ENCODE measurements at regions not wholly inside any gene's neighbourhood (a gene's known extent, or its start where the extent isn't known, plus 50 kb on each side); places are given as distances from the start of the nearest gene placed in this dataset.

GRCh38 chr5:84477485-84477884, 92.8 kb upstream of the EDIL3 start:
- H3K4me3 Mint-ChIP-seq, result no peak overlapping the region
- Histone ChIP-seq H3K4me3 (ENCODE audit: control insufficient read depth in 1 of 2, extremely low read depth in 1 of 2, low read length in 1 of 2) (no peak overlapping the region), H3K36me3 (ENCODE audit: control insufficient read depth in 2 of 2, extremely low read depth in 1 of 2, insufficient read depth in 1 of 2, low read length in 1 of 2) (no peaks in the 10 kb centered on the region), H3K9me3 (no peaks in the 10 kb centered on the region), H3K27ac (ENCODE audit: low read length) (no peak overlapping the region), H3K27me3 (replicated peaks in 1 of 2; ENCODE audit: control insufficient read depth in 2 of 2, extremely low read depth in 1 of 2, insufficient read depth in 2 of 2, low read length in 1 of 2) (no peaks in the 10 kb centered on the region), H3K4me1 (ENCODE audit: control insufficient read depth in 1 of 2, extremely low read depth in 1 of 2, insufficient read depth in 2 of 2, low read length in 2 of 2) (no peaks in the 10 kb centered on the region)
- WGBS (ENCODE audit: insufficient coverage), result no CpG with 5 or more reads among the region's 2 CpGs
- H3K4me1 Mint-ChIP-seq, result no peaks in the 10 kb centered on the region
- H3K36me3 Mint-ChIP-seq, result no peaks in the 10 kb centered on the region
- POLR2A ChIA-PET, result no interaction called here
- DNase-seq, result no peak
- CTCF ChIA-PET, result interaction anchor here in 1 of 2 donors (0.5 kb wide), 1 partner anchor 1017 kb away, joined by 3 read pairs; no protein-coding TSS in a partner anchor
- peaks cover 9 to 18% (median 14%) of the 10 kb centered on the region in 3 donors for H3K9me3 Mint-ChIP-seq
- no peaks in the 10 kb centered on the region for H3K27me3 Mint-ChIP-seq
- ATAC-seq (replicated peaks in 1 of 4), result no peak
- H3K27ac Mint-ChIP-seq, result no peak overlapping the region

GRCh38 chr5:84474126-84474525, 89.4 kb upstream of the EDIL3 start:
- Mint-ChIP-seq H3K4me1 (no peaks in the 10 kb centered on the region), H3K36me3 (no peaks in the 10 kb centered on the region), H3K27me3 (no peaks in the 10 kb centered on the region), H3K4me3 (no peak overlapping the region), H3K27ac (no peak overlapping the region), H3K9me3 (peaks cover 19 to 30% (median 23%) of the 10 kb centered on the region in 3 donors)
- H3K4me3 ChIP-seq (ENCODE audit: control insufficient read depth in 1 of 2, extremely low read depth in 1 of 2, low read length in 1 of 2), result no peak overlapping the region
- no peaks in the 10 kb centered on the region for H3K36me3 ChIP-seq (ENCODE audit: control insufficient read depth in 2 of 2, extremely low read depth in 1 of 2, insufficient read depth in 1 of 2, low read length in 1 of 2)
- DNase-seq, result no peak
- no peaks in the 10 kb centered on the region for H3K4me1 ChIP-seq (ENCODE audit: control insufficient read depth in 1 of 2, extremely low read depth in 1 of 2, insufficient read depth in 2 of 2, low read length in 2 of 2)
- no peaks in the 10 kb centered on the region for H3K9me3 ChIP-seq
- no peak for ATAC-seq (replicated peaks in 1 of 4)
- no peaks in the 10 kb centered on the region for H3K27me3 ChIP-seq (replicated peaks in 1 of 2; ENCODE audit: control insufficient read depth in 2 of 2, extremely low read depth in 1 of 2, insufficient read depth in 2 of 2, low read length in 1 of 2)
- no peak overlapping the region for H3K27ac ChIP-seq (ENCODE audit: low read length)
- CTCF ChIA-PET, result no interaction called here
- no CpG with 5 or more reads among the region's 4 CpGs for WGBS (ENCODE audit: insufficient coverage)
- POLR2A ChIA-PET, result no interaction called here

DNA sequence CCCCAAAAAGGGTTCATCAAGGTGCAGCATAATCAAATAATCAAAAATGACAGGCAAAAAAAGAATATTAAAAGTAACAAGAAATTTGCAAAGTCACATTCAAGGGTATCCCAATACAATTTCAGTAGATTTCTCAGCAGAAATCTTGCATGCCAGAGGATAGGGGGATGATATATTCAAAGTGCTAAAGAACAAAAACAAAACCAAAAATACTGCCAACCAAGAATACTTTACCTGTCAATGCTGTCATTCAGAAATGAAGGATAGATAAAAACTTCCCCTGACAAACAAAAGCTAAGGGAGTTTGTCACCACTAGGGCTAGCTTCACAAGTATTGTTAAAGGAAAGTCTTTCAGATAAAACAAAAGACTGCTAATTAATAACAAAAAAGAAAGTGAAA, 68.7 kb upstream of the EDIL3 start:
- no peaks in the 10 kb centered on the region for H3K36me3 ChIP-seq (ENCODE audit: control insufficient read depth in 2 of 2, extremely low read depth in 1 of 2, insufficient read depth in 1 of 2, low read length in 1 of 2)
- H3K36me3 Mint-ChIP-seq, result no peaks in the 10 kb centered on the region
- H3K9me3 ChIP-seq, result no peaks in the 10 kb centered on the region
- ChIA-PET CTCF (no interaction called here), POLR2A (no interaction called here)
- peaks cover 9 to 17% (median 16%) of the 10 kb centered on the region in 3 donors for H3K9me3 Mint-ChIP-seq
- DNase-seq (no peak), ATAC-seq (replicated peaks in 1 of 4) (no peak)
- no peak overlapping the region for H3K4me3 ChIP-seq (ENCODE audit: control insufficient read depth in 1 of 2, extremely low read depth in 1 of 2, low read length in 1 of 2)
- H3K27me3 ChIP-seq (replicated peaks in 1 of 2; ENCODE audit: control insufficient read depth in 2 of 2, extremely low read depth in 1 of 2, insufficient read depth in 2 of 2, low read length in 1 of 2), result no peaks in the 10 kb centered on the region
- H3K4me3 Mint-ChIP-seq, result no peak overlapping the region
- H3K27ac ChIP-seq (ENCODE audit: low read length), result no peak overlapping the region
- no peak overlapping the region for H3K27ac Mint-ChIP-seq
- no peaks in the 10 kb centered on the region for H3K4me1 Mint-ChIP-seq
- H3K27me3 Mint-ChIP-seq, result no peaks in the 10 kb centered on the region
- no peaks in the 10 kb centered on the region for H3K4me1 ChIP-seq (ENCODE audit: control insufficient read depth in 1 of 2, extremely low read depth in 1 of 2, insufficient read depth in 2 of 2, low read length in 2 of 2)

DNA sequence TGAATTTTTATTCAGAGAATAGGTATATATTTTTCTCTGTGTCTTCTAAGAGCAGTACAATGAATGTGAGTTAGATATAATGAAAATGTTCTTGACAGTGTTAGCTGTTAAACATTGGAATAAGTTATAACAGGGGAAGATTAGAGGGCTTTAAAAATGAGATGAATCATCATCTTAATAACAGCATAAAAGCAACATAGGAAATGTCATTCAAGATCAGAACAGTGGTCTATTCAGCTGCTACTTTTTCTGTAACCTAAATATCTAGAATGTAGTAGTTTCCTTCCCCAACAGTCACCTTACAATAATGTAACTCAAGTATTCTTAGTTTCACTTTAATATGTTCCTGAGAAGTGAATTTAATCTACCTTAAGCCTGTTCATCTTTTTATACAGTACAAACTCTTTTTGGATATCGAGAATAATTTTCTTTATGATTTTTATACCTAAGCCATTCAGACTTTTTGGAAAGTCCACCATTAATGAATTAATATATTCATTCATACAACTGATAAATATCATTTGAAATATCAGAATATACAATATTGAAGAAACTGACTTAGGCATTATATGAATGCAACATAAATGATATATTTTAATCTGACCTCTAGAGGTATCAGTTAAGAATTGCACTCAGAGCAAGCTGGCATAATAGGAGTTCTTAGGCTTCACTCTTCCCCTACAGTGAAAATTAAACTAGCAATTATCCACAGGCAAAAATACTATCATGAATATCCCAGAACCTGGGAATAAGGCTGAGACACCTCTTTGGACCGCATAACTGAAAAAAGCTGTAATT, 66.1 kb upstream of the EDIL3 start:
- Histone ChIP-seq H3K4me3 (ENCODE audit: control insufficient read depth in 1 of 2, extremely low read depth in 1 of 2, low read length in 1 of 2) (no peak overlapping the region), H3K27me3 (replicated peaks in 1 of 2; ENCODE audit: control insufficient read depth in 2 of 2, extremely low read depth in 1 of 2, insufficient read depth in 2 of 2, low read length in 1 of 2) (no peaks in the 10 kb centered on the region), H3K4me1 (ENCODE audit: control insufficient read depth in 1 of 2, extremely low read depth in 1 of 2, insufficient read depth in 2 of 2, low read length in 2 of 2) (no peaks in the 10 kb centered on the region), H3K27ac (ENCODE audit: low read length) (no peak overlapping the region), H3K36me3 (ENCODE audit: control insufficient read depth in 2 of 2, extremely low read depth in 1 of 2, insufficient read depth in 1 of 2, low read length in 1 of 2) (no peaks in the 10 kb centered on the region), H3K9me3 (no peaks in the 10 kb centered on the region)
- Mint-ChIP-seq H3K4me1 (no peaks in the 10 kb centered on the region), H3K27ac (no peak overlapping the region), H3K4me3 (no peak overlapping the region), H3K27me3 (no peaks in the 10 kb centered on the region), H3K36me3 (no peaks in the 10 kb centered on the region), H3K9me3 (peaks cover 8 to 19% (median 13%) of the 10 kb centered on the region in 3 donors)
- WGBS (ENCODE audit: insufficient coverage), result no CpG with 5 or more reads among the region's 2 CpGs
- DNase-seq, result no peak
- ChIA-PET POLR2A (no interaction called here), CTCF (no interaction called here)
- ATAC-seq (replicated peaks in 1 of 4), result no peak

GRCh38 chr5:84445049-84445685, 60.5 kb upstream of the EDIL3 start:
- Histone ChIP-seq H3K36me3 (ENCODE audit: control insufficient read depth in 2 of 2, extremely low read depth in 1 of 2, insufficient read depth in 1 of 2, low read length in 1 of 2) (no peaks in the 10 kb centered on the region), H3K9me3 (no peaks in the 10 kb centered on the region)
- WGBS (ENCODE audit: insufficient coverage), result no CpG with 5 or more reads among the region's 2 CpGs

GRCh38 chr5:84438456-84438855, 53.8 kb upstream of the EDIL3 start:
- no CpG with 5 or more reads among the region's 1 CpG for WGBS (ENCODE audit: insufficient coverage)
- Histone ChIP-seq H3K4me1 (ENCODE audit: control insufficient read depth in 1 of 2, extremely low read depth in 1 of 2, insufficient read depth in 2 of 2, low read length in 2 of 2) (no peaks in the 10 kb centered on the region), H3K36me3 (ENCODE audit: control insufficient read depth in 2 of 2, extremely low read depth in 1 of 2, insufficient read depth in 1 of 2, low read length in 1 of 2) (no peaks in the 10 kb centered on the region), H3K27me3 (replicated peaks in 1 of 2; ENCODE audit: control insufficient read depth in 2 of 2, extremely low read depth in 1 of 2, insufficient read depth in 2 of 2, low read length in 1 of 2) (no peaks in the 10 kb centered on the region), H3K4me3 (ENCODE audit: control insufficient read depth in 1 of 2, extremely low read depth in 1 of 2, low read length in 1 of 2) (no peak overlapping the region), H3K27ac (ENCODE audit: low read length) (no peak overlapping the region), H3K9me3 (no peaks in the 10 kb centered on the region)
- H3K27me3 Mint-ChIP-seq, result no peaks in the 10 kb centered on the region
- H3K36me3 Mint-ChIP-seq, result no peaks in the 10 kb centered on the region
- H3K4me3 Mint-ChIP-seq, result no peak overlapping the region
- H3K27ac Mint-ChIP-seq, result no peak overlapping the region
- H3K9me3 Mint-ChIP-seq, result peaks cover 6 to 16% (median 11%) of the 10 kb centered on the region in 3 donors
- H3K4me1 Mint-ChIP-seq, result no peaks in the 10 kb centered on the region
- CTCF ChIA-PET, result no interaction called here
- POLR2A ChIA-PET, result no interaction called here
- no peak for ATAC-seq (replicated peaks in 1 of 4)
- DNase-seq, result no peak

More at GRCh38 chr5:84445049-84445685, 60.5 kb upstream of the EDIL3 start:
- no peak overlapping the region for H3K4me3 ChIP-seq (ENCODE audit: control insufficient read depth in 1 of 2, extremely low read depth in 1 of 2, low read length in 1 of 2)
- CTCF ChIA-PET, result no interaction called here
- Mint-ChIP-seq H3K9me3 (peaks cover under 1 to 16% (median 2%) of the 10 kb centered on the region in 3 donors), H3K36me3 (no peaks in the 10 kb centered on the region), H3K4me1 (no peaks in the 10 kb centered on the region), H3K27ac (no peak overlapping the region), H3K4me3 (no peak overlapping the region), H3K27me3 (no peaks in the 10 kb centered on the region)
- no peak overlapping the region for H3K27ac ChIP-seq (ENCODE audit: low read length)
- no peaks in the 10 kb centered on the region for H3K27me3 ChIP-seq (replicated peaks in 1 of 2; ENCODE audit: control insufficient read depth in 2 of 2, extremely low read depth in 1 of 2, insufficient read depth in 2 of 2, low read length in 1 of 2)
- no peak for ATAC-seq (replicated peaks in 1 of 4)
- DNase-seq, result no peak
- no peaks in the 10 kb centered on the region for H3K4me1 ChIP-seq (ENCODE audit: control insufficient read depth in 1 of 2, extremely low read depth in 1 of 2, insufficient read depth in 2 of 2, low read length in 2 of 2)
- POLR2A ChIA-PET, result no interaction called here

Data from T-cell (primary cell).